Sigmoid colon (tissue), 3 donors: ENCODE measurements at regions not wholly inside any gene's neighbourhood (a gene's known extent, or its start where the extent isn't known, plus 50 kb on each side); places are given as distances from the start of the nearest gene placed in this dataset.

Source experiments
- POLR2A ChIP-seq, 2 donors: fragments of 450-650 bp; IDR thresholded peaks; one replicate each; pipeline ENCODE4 v1.6.1; 2016; ENCODE audit warnings: antibody characterized with exemption in 2 of 2, mild to moderate bottlenecking in 2 of 2, moderate library complexity in 2 of 2
- TF ChIP-seq, protein P1 (sequence below), 4 experiments: fragments of 450-650 bp in 3 of 4; fragments of 200-600 bp in 1 of 4; IDR thresholded peaks; one replicate each; pipeline ENCODE4 v1.5.1; 2016 to 2019; ENCODE audit warnings: antibody characterized with exemption in 4 of 4, mild to moderate bottlenecking in 3 of 4, moderate library complexity in 2 of 4

- TF ChIP-seq, protein P1, sequence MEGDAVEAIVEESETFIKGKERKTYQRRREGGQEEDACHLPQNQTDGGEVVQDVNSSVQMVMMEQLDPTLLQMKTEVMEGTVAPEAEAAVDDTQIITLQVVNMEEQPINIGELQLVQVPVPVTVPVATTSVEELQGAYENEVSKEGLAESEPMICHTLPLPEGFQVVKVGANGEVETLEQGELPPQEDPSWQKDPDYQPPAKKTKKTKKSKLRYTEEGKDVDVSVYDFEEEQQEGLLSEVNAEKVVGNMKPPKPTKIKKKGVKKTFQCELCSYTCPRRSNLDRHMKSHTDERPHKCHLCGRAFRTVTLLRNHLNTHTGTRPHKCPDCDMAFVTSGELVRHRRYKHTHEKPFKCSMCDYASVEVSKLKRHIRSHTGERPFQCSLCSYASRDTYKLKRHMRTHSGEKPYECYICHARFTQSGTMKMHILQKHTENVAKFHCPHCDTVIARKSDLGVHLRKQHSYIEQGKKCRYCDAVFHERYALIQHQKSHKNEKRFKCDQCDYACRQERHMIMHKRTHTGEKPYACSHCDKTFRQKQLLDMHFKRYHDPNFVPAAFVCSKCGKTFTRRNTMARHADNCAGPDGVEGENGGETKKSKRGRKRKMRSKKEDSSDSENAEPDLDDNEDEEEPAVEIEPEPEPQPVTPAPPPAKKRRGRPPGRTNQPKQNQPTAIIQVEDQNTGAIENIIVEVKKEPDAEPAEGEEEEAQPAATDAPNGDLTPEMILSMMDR (IDR thresholded peaks at IDR 0.05), result no peak
- TF ChIP-seq POLR2A (IDR thresholded peaks at IDR 0.05), result no peak
Observed at GRCh38 chr5:174483411-174483810, 241.0 kb upstream of the MSX2 start.
